Glomerular visceral epithelial cell (primary cell): ENCODE measurements at regions not wholly inside any gene's neighbourhood (a gene's known extent, or its start where the extent isn't known, plus 50 kb on each side); places are given as distances from the start of the nearest gene placed in this dataset.
"Not testable (repeated sequence)": the region's sequence is repeated elsewhere in the genome, so short reads cannot be mapped to it uniquely, and the experiment has no call there.

ENCODE experiments used
- DNase-seq: peaks from one replicate; pipeline ENCODE4 v3.0.0-alpha.2; 2016; ENCODE audit errors: extremely low spot score

- no peak for DNase-seq
Observed at GRCh38 chr14:94836849-94837248, 66.9 kb upstream of the GSC start.

- no peak for DNase-seq
Observed at GRCh38 chr14:94833633-94834032, 63.7 kb upstream of the GSC start.

- DNase-seq, result no peak
Observed at GRCh38 chr14:94831085-94831484, 61.2 kb upstream of the GSC start.

GRCh38 chr14:94827711-94828447 lies 58.0 kb upstream of the GSC start:
- no peak for DNase-seq

- DNase-seq, result no peak
Observed at GRCh38 chr14:94826774-94827173, 56.9 kb upstream of the GSC start.

GRCh38 chr14:94823556-94824341 lies 53.8 kb upstream of the GSC start:
- no peak for DNase-seq

- DNase-seq, result no peak
Observed at GRCh38 chr14:94821705-94822104, 51.8 kb upstream of the GSC start.

GRCh38 chr14:94820932-94821331 lies 51.0 kb upstream of the GSC start:
- not testable (repeated sequence) for DNase-seq
